ENCODE measurements at regions not wholly inside any gene's neighbourhood (a gene's known extent, or its start where the extent isn't known, plus 50 kb on each side); places are given as distances from the start of the nearest gene placed in this dataset.
"Not testable (repeated sequence)": the region's sequence is repeated elsewhere in the genome, so short reads cannot be mapped to it uniquely, and the experiment has no call there.

DNA sequence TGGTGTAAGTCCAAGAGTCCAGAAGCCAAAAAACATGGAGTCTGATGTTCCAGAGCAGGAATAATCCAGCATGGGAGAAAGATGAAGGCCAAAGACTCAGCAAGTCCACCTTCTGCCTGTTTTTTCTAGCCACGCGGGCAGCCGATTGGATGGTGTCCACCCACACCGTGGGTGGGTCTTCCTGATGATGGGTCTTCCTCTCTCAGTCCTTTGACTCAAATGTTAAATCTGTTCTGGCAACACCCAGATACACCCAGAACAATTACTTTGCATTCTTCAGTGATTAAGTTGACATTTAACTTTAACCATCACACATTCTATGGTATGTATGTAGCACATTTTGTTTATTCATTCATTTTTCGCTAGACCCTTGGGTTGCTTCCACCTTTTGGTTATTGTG lies 944.4 kb downstream of the PLA2G4A start:
- no peak for DNase-seq (ENCODE audit: low read depth in 4 of 4, low spot score in 3 of 4)

DNA sequence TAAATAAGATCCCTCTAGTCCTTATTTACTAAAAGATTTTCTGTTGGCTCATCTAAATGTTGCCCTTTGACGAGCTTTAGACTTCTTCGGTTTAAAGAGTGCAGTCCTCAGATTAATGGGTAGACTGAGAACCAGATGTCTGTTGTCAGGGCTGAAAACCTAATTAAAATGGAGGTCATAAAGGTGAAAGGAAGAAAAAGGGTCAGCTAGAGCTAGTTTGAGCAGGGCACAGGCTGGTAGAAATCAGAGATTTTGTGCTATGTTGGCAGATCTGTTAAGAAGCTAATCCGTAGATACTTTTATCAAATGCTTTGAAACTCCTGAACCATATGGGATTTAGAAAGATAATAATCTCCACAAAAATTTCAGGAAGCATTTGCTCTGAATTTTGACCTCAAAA lies 959.0 kb downstream of the PLA2G4A start:
- DNase-seq (ENCODE audit: low read depth in 4 of 4, low spot score in 3 of 4), result peak in 1 of 4 donors; percentile 4

DNA sequence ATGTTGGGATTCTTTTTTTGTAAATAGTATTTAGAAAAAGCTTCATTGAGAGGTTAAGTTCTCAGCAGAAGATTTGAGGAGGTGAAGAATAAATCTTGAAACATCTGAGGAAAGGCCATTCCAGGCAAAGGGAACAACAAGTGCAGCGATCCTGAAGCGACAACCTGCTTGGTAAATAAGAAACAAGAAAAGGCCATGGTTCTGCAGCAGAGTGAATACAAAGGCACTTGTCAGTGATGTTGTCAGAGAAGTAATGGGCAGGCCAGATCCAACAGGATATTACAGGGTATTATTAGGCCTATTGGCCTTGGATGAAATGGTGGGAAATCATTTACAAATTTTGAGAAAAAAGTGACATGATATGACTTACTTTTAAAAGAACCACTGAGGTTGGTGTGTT lies 960.0 kb downstream of the PLA2G4A start:
- DNase-seq (ENCODE audit: low read depth in 4 of 4, low spot score in 3 of 4), result no peak

DNA sequence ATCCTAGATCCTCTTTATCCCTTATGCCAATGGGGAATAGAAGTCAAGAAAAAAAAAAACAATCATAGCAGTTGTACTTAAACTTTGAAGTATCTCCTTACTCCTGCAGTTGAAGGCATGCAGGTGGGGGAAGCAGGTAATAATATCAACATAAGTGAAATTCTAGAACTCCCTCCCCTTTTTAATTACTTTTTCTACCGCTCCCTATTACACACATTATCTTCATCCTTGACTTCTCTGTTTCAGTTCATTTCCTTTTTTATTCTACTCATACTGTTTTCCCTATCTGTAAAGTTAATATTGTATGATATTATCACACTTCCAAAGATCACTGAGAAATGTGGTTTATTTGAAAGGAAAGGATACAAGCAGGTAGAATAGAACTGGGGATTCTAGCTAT lies 962.0 kb downstream of the PLA2G4A start:
- DNase-seq (ENCODE audit: low read depth in 4 of 4, low spot score in 3 of 4), result no peak

DNA sequence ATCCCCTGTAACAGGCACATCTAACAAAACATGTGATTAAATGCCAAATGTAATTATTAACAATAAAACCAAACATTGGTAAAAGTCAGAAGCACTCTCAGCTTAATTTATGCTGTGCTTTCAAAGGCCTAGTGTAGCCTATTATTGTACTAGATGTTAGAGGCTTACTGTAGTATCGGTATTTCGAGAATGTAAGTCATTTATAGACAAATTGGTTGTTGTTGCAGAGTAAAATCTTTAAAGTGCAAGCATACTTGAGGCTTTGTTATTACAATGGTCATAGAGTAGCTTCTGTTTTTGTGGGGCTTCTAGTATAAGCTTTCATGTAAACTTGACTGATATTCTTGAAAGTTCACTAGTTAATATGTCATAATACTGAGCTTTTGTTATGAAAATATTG lies 965.8 kb downstream of the PLA2G4A start:
- DNase-seq (ENCODE audit: low read depth in 4 of 4, low spot score in 3 of 4), result no peak

DNA sequence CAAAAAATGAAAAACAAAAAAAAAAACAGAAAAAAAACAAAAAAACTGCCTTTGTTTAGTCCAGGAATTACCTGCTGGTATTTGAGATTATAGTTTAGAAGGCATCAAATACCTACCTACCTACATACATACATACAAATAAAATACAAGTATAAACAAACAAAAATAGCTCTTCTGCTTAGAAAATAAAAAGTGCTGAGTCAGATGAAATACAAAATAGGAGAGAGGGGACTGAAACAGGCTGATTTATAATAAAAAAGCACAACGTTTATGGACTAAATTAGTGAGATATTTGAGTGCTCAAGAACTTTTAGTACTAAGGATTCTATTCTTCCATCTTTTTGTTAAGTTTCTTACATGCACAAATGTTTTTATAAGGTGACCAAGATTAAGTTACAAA lies 980.8 kb downstream of the PLA2G4A start:
- no peak for DNase-seq (ENCODE audit: low read depth in 4 of 4, low spot score in 3 of 4)

DNA sequence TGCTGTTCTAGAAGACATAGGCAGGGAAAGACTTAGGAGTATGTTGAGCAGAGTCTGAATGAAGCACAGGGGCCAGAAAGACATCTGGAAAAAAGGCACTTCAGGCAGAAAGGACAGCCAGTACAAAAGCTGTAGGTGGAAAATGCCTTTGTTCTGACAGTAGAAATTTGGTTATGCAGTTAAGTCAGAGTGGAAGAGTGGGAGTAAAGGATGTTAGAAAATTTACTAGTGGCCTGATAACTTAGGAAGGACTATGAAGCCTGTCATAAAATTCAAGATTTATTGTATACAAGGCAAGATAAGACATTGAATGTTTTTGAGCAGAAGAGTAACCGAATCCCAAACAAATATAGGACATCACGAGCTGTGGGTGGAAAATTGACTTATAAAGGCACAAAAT lies 987.9 kb downstream of the PLA2G4A start:
- DNase-seq (ENCODE audit: low read depth in 4 of 4, low spot score in 3 of 4), result no peak

DNA sequence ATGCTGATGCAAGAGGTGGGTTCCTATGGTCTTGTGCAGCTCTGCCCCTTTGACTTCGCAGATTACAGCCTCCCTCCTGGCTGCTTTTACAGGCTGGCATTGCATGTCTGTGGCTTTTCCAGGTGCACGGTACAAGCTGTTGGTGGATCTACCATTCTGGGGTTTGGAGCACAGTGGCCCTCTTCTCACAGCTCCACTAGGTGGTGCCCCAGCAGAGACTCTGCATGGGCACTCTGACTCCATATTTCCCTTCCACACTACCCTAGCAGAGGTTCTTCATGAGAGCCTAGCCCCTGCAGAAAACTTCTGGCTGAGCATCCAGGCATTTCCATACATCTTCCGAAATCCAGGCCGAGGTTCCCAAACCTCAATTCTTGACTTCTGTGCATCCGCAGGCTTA lies 989.0 kb downstream of the PLA2G4A start:
- DNase-seq (ENCODE audit: low read depth in 4 of 4, low spot score in 3 of 4), result no peak

DNA sequence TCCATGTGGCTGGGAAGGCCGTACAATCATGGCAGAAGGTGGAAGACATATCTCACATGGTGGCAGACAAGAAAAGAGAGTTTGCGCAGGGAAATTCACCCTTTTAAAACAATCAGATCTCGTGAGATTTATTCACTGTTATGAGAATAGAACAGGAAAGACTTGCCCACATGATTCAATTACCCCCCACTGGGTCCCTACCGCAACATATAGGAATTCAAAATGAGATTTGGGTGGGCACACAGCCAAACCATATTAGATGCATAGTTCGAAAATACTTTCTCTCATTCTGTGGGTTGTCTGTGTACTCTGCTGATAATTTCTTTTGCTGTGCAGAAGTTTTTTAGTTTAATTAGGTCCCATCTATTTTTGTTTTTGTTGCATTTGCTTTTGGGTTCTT lies 990.3 kb downstream of the PLA2G4A start:
- DNase-seq (ENCODE audit: low read depth in 4 of 4, low spot score in 3 of 4), result no peak

DNA sequence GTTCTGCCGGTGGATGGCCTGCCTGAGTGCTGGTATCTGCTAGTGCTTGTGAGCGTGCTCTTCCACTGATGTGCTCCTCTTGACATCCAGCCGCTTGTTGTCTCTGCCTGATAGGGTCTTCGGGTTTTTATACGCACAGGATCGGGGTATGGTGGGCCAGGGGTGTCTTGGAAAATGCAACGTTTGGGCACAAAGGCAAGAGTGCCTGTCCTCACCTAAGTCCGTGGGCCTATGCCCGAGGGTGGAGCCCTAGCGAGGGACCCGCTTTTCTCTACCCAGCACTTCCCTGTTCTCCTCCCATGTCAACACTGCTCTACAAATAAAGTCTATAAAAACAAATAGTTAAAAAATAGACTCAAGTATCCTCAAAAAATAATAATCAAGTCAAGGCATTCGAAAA lies 1007.8 kb downstream of the PLA2G4A start:
- DNase-seq (ENCODE audit: low read depth in 4 of 4, low spot score in 3 of 4), result no peak

DNA sequence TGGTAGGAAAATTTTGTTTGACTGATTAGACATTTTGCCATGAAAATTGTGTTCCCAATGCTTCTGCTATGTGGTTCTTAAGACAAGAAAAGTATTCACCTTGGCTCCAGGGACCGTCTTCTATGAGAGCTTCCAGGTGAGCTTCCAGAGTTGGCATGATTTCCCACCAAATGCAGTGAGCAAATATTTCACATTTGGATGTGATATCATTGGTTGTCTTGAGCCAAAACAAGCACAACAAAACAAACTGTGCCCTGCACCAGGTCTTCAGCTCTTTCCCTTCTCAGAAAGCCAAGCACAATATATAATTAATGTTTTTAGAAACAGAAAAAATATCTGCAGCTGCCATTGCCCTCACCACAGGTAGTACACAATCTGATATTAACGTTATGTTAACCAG lies 1009.0 kb downstream of the PLA2G4A start:
- no peak for DNase-seq (ENCODE audit: low read depth in 4 of 4, low spot score in 3 of 4)

DNA sequence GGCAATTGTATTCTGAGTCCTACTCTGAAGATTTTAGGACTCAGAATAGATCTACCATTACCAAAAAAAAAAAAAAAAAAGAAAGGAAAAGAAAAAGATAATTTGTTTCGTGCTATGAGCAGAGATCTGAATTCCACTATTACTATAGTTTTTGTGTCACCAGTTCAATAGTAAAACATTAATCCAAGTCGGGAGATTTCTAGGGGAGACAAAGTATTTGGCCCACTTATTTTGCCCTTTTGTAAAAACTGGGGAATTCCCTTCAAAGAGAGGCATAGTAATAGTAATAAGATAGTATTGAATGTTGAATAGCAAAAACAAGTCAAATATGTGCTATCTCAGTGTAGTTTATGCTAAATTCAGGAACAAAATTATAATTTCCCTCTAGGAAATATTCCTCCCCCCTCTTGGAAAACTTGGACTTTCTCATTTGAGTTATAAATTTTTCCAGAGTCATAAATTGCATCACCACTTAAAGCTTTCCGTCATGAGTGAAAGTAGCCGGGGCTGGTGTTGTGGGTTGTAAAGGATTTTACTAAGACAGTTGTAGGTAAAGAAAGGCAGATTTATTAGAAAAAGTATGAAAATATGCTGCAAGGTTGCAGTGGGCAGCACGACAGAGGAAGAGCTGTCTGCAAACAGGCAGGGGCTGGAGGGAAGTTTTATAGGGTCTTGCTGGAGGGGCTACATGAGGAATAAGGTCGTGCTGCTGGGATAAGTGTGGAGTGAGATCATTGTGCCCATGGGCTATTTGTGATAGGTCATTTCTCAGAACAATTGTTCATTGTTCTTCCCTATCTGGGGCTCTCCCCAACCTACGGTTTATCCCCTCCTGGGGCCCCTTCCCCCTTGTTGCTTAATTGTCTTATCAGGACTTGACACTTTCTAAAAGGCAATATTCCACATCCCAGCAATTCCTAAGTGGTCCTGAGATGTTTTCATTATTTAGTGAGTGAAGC lies 1009.9 kb downstream of the PLA2G4A start:
- no peak for DNase-seq (ENCODE audit: low read depth in 4 of 4, low spot score in 3 of 4)

DNA sequence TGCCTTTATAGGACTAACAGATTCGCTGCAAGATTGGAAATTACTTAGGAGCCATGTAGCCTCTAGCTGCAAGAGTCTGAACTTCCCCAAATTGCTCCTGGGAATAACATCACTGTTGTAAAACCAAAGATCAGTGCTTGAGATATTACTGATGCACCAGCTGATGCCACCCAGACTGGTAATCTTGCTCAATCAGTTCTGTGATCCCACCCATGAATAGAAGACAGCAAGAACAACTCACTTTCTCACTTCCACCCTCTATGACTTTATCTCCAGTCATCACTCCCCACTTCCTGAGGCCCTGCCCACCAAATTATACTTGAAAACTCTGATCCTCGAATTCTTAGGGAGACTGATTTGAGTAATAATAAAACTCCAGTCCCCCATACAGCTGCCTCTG lies 1011.1 kb downstream of the PLA2G4A start:
- DNase-seq (ENCODE audit: low read depth in 4 of 4, low spot score in 3 of 4), result no peak

DNA sequence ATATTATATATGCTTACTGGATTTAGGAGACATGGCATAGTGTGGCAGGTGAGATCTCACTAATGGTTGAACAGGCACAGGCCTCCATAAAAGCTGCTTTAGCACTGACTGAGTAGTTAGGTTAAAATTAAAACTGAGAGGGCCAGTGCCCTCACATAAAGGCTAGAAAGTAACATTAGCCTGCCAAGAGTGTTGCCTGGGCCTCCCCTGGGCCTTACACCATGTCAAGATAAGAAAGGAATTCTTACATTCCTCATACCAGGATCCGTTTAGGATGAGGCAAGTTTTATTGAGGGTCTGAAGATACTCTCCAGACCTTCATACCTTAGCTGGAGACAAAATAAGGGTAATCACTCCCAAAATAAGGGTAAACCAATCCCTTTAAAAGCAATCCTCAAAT lies 1011.8 kb downstream of the PLA2G4A start:
- DNase-seq (ENCODE audit: low read depth in 4 of 4, low spot score in 3 of 4), result no peak

DNA sequence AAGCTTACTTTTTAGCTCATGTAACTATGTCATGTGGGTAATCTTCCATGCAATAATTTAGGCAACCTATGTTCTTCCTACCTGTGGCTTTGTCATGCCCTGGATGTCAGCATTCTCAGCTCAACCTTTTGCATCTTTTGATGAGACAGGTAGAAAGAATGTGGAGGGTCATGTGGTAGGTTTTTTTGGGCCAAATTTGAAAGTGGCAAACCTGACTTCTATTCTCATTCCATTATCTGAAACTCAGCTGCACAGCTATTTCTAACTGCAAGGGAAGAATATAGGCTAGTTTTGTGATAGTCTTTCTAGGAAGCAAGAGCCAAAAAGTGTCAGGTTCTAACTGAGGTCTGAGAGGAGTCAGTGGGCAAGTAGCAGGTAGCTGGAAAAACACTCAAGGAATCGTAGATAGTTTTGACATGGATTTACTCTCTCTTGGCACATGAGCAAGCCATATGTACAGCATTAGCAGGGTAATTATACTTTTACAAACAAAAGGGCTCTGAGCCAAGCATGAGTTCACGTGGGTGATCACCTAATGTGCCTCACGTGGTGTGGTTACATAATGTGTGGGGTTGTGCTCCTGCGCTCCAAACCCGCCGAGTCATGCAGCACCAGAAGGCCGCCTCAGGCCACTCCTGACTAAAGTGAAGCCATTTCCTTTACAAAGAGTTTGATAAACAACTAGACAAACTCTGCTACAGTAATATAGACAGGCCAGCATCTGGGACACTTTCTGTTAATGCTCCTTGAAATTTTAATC lies 1013.8 kb downstream of the PLA2G4A start:
- DNase-seq (ENCODE audit: low read depth in 4 of 4, low spot score in 3 of 4), result no peak

DNA sequence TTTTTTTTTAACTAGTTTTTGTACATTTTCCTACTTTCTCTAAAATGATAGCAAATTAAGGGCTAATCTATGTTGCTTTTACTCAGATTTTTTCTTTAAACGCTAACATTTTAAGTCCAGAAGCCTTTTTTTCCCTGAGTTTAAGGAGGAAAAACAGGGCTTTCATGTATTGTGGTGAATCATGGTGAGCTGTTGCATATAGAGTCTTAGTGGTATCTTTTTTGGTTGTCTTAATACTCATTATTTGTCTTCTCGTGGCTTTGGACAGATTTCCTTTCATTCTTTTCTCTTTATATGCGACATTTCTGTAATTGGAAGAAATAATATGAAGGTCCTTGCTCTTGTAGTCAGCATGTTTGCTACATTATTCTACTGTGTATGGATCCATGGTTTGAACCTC lies 1015.6 kb downstream of the PLA2G4A start:
- DNase-seq (ENCODE audit: low read depth in 4 of 4, low spot score in 3 of 4), result no peak

DNA sequence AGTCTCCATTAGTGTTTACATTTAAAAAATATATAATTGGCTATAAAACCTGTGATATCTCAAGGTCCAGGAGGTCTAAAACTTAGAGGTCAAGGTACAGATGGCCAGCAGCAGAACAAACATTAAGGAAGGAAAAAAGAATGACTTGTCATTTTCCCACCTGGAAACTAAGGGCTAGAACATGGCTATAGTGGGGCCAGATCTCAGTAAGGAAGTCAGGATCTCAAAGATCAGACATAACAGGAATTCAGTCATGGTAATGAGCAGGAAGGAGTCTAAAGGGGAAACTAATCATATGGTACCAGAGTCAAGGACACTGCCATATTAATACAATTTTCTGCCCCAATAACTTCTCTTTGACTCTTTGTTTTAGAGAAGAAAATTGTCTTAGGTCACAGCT lies 1018.8 kb downstream of the PLA2G4A start:
- no peak for DNase-seq (ENCODE audit: low read depth in 4 of 4, low spot score in 3 of 4)

DNA sequence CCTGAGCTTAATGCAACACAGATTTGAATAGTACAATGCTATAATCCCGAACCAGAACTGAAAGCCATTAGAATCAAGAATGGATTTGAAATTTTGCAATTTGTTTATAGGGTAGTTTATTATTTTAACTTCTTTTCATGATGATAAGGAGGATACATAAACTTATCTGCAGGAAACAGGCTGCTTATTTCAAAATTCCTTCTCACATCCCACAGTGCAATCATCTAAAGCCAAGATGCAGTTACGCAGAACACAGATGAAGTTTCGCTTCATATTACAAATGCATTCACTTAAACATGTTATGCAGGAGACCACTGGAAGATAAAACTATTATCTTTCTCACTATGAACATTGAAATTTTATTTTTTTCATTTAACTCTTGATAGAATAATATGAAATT lies 1019.6 kb downstream of the PLA2G4A start:
- DNase-seq (ENCODE audit: low read depth in 4 of 4, low spot score in 3 of 4), result no peak

DNA sequence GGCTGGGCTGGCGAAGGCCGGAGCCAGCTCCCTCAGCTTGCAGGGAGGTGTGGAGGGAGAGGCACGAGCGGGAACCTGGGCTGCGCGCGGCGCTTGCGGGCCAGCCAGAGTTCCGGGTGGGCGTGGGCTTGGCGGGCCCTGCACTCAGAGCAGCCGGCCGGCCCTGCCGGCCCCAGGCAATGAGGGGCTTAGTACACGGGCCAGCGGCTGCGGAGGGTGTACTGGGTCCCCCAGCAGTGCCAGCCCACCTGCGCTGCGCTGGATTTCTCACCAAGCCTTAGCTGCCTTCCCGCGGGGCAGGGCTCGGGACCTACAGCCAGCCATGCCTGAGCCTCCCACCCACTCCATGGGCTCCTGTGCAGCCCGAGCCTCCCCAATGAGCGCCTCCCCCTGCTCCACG lies 1021.4 kb downstream of the PLA2G4A start:
- DNase-seq (ENCODE audit: low read depth in 4 of 4, low spot score in 3 of 4), result not testable (repeated sequence)

DNA sequence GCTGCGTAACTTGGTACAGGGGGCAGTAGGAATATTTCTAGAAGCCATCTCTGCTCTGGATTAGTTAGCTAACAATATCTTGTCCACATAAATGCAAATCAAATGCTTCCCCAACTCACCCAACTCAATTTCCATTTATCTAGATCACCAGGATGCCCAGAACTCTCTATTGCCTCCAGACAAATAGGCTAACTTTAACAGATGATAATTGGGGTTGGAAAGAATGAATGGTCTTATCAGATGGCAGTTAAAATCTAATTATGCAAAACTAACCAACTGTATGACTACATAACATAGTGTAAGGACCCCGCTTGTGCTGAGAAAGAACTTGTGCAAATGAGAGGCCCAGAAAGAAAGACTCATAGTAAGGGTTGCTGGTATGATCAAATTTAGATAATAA lies 1024.8 kb downstream of the PLA2G4A start:
- DNase-seq (ENCODE audit: low read depth in 4 of 4, low spot score in 3 of 4), result no peak

DNA sequence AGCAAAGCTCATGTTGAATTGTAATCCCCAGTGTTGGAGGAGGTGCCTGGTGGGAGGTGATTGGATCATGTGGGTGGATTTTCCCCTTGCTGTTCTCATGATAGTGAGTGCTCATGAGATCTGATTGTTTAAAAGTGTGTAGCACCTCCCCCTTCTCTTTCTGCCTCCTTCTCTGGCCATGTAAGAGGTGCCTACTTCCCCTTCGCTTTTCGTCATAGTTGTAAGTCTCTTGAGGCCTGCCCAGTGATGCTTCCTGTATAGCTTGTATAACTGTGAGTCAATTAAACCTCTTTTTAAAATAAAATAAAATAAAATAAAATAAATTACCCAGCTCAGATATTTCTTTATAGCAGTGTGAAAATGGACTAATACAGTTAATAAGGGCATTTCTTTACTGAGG lies 1025.7 kb downstream of the PLA2G4A start:
- no peak for DNase-seq (ENCODE audit: low read depth in 4 of 4, low spot score in 3 of 4)

DNA sequence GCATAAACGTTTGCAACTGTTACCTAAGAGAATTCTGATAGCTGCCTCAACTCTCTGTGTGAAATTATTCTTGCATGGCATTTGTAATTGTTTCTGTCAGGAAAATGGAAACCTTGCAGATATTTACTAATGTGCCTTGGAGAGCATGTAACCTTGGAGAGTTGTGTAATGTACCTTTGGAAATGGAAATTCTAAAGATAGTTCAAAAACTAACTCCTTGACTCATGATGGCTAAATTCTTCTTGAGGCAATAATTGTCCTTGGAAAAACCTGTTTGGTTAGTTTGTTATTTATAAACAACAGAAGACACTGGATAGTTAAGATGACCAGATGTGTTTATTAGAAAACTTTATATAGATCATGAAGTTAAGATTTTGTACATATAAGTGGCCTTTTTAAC lies 1033.8 kb downstream of the PLA2G4A start:
- DNase-seq (ENCODE audit: low read depth in 4 of 4, low spot score in 3 of 4), result no peak

All from right renal pelvis (tissue), 4 donors.